OCI-LY3 (cell line): ENCODE measurements at regions not wholly inside any gene's neighbourhood (a gene's known extent, or its start where the extent isn't known, plus 50 kb on each side); places are given as distances from the start of the nearest gene placed in this dataset.

ENCODE experiments used
- EZH2phosphoT487 ChIP-seq: fragments of 200-600 bp; shearing (Covaris generic); IDR thresholded peaks from 2 replicates; pipeline ENCODE4 v1.6.1; 2018; ENCODE audit warnings: antibody characterized with exemption, mixed run types, low read depth
- TF ChIP-seq, protein P1 (sequence below): fragments of 200-600, 300-600 bp; sonication (generic); IDR thresholded peaks from 2 replicates; pipeline ENCODE4 v1.5.1; 2014; ENCODE audit warnings: antibody characterized with exemption, low read length, low read depth

DNA sequence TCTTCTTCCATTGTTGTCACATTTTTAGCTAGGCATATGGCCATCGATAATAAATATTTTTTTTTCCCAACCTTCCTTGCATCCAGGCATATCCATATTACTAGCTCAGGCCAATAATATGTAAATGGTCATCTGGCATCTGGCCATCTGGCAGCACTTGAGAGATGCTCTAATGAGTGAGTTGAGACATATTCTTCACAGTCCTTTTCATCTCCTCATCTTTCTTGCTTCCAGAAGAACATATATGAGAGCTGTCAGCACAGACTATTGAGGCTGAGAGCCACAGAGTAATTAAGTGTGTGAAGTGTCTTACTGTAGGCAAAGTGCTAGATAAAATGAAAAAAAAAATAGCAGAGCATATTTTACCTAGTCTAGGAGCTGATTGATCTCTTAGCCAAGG is 628.4 kb upstream of the TMPRSS15 start:
- TF ChIP-seq, protein P1, sequence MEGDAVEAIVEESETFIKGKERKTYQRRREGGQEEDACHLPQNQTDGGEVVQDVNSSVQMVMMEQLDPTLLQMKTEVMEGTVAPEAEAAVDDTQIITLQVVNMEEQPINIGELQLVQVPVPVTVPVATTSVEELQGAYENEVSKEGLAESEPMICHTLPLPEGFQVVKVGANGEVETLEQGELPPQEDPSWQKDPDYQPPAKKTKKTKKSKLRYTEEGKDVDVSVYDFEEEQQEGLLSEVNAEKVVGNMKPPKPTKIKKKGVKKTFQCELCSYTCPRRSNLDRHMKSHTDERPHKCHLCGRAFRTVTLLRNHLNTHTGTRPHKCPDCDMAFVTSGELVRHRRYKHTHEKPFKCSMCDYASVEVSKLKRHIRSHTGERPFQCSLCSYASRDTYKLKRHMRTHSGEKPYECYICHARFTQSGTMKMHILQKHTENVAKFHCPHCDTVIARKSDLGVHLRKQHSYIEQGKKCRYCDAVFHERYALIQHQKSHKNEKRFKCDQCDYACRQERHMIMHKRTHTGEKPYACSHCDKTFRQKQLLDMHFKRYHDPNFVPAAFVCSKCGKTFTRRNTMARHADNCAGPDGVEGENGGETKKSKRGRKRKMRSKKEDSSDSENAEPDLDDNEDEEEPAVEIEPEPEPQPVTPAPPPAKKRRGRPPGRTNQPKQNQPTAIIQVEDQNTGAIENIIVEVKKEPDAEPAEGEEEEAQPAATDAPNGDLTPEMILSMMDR, result no peak
- TF ChIP-seq EZH2phosphoT487, result no peak
